Tibial artery (tissue), 4 donors: ENCODE measurements at regions not wholly inside any gene's neighbourhood (a gene's known extent, or its start where the extent isn't known, plus 50 kb on each side); places are given as distances from the start of the nearest gene placed in this dataset.

ENCODE experiments used
- DNase-seq, 2 donors: peaks; one replicate each; pipeline ENCODE4 v3.0.0-alpha.2; 2019
- H3K27ac ChIP-seq, 2 donors: fragments of 200-600 bp; sonication (generic) in 1 of 2; 1 replicate in 1 of 2; 2 replicates in 1 of 2; pipeline ENCODE4 v1.5.1; 2018 to 2019; ENCODE audit warnings: mild to moderate bottlenecking in 1 of 2
- H3K27me3 ChIP-seq, 2 donors: fragments of 200-600 bp; sonication (generic) in 1 of 2; one replicate each; pipeline versions ENCODE4 v1.5.1 to v1.6.0; 2016 to 2019
- H3K36me3 ChIP-seq, 3 donors: fragments of 200-600 bp; sonication (generic) in 2 of 3; one replicate each; pipeline ENCODE4 v1.5.1; 2016 to 2019; ENCODE audit warnings: mild to moderate bottlenecking in 2 of 3
- H3K4me1 ChIP-seq, 4 donors: fragments of 200-600 bp; sonication (generic) in 2 of 4; 1 replicate in 3 of 4; 2 replicates in 1 of 4; pipeline ENCODE4 v1.5.1; 2016 to 2019
- H3K4me3 ChIP-seq, 2 donors: fragments of 200-600 bp; sonication (generic) in 1 of 2; 1 replicate in 1 of 2; 2 replicates in 1 of 2; pipeline ENCODE4 v1.5.1; 2018 to 2019; ENCODE audit warnings: mild to moderate bottlenecking in 2 of 2
- H3K9me3 ChIP-seq, 3 donors: fragments of 200-600 bp; sonication (generic) in 1 of 3; one replicate each; pipeline ENCODE4 v1.5.1; 2016 to 2019
- intact Hi-C: fragments of 100-400 bp; cut with DNase I; formaldehyde crosslinking; loops from one replicate; pipeline ENCODE4 v1.15.0; 2023; ENCODE audit warnings: low total_unique reads
- TF ChIP-seq, protein P1 (sequence below), 2 experiments: fragments of 200-600 bp in 1 of 2; fragments of 450-650 bp in 1 of 2; IDR thresholded peaks; one replicate each; pipeline ENCODE4 v1.5.1; 2017 to 2019; ENCODE audit warnings: antibody characterized with exemption in 2 of 2, mild to moderate bottlenecking in 1 of 2, moderate library complexity in 1 of 2

DNA sequence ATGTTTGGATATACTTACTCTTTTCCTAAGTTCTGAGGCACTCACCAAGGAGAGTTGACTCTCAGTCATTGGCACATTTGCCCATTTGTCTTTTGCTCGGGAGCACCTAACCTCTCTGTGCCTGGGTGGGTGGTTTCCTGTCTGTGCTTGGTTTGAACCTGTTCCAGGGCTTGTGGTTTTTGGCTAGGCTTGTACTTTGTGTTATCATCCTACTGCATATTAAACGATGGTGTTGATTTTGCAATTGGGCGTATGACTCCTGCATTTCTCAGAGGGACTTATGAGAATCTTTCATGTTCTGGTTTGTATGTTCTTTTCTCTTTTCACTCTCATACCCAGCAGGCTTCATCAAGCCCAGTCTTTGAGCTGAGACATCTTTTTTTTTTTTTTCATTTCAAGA lies 161.7 kb downstream of the BTC start:
- TF ChIP-seq, protein P1, sequence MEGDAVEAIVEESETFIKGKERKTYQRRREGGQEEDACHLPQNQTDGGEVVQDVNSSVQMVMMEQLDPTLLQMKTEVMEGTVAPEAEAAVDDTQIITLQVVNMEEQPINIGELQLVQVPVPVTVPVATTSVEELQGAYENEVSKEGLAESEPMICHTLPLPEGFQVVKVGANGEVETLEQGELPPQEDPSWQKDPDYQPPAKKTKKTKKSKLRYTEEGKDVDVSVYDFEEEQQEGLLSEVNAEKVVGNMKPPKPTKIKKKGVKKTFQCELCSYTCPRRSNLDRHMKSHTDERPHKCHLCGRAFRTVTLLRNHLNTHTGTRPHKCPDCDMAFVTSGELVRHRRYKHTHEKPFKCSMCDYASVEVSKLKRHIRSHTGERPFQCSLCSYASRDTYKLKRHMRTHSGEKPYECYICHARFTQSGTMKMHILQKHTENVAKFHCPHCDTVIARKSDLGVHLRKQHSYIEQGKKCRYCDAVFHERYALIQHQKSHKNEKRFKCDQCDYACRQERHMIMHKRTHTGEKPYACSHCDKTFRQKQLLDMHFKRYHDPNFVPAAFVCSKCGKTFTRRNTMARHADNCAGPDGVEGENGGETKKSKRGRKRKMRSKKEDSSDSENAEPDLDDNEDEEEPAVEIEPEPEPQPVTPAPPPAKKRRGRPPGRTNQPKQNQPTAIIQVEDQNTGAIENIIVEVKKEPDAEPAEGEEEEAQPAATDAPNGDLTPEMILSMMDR (IDR thresholded peaks at IDR 0.05), result no peak
- DNase-seq, result peak; percentile 36 to 57
- Histone ChIP-seq H3K4me3 (no peak overlapping the region), H3K27me3 (no peaks in the 10 kb centered on the region), H3K9me3 (no peaks in the 10 kb centered on the region), H3K27ac (no peak overlapping the region), H3K4me1 (peaks cover 0 to 4% (median 0%) of the 10 kb centered on the region in 4 donors), H3K36me3 (no peaks in the 10 kb centered on the region)
- intact Hi-C loops, result no loop called here

GRCh38 chr4:74635074-74635473 lies 159.2 kb downstream of the BTC start:
- TF ChIP-seq, protein P1 (IDR thresholded peaks at IDR 0.05), result no peak
- H3K4me3 ChIP-seq, result no peak overlapping the region
- H3K36me3 ChIP-seq, result no peaks in the 10 kb centered on the region
- DNase-seq, result no peak
- H3K9me3 ChIP-seq, result no peaks in the 10 kb centered on the region
- intact Hi-C loops, result no loop called here
- H3K27me3 ChIP-seq, result no peaks in the 10 kb centered on the region
- H3K4me1 ChIP-seq, result peaks cover 0 to 4% (median 1%) of the 10 kb centered on the region in 4 donors
- H3K27ac ChIP-seq, result no peak overlapping the region

GRCh38 chr4:74635490-74636123 lies 158.7 kb downstream of the BTC start:
- TF ChIP-seq, protein P1 (IDR thresholded peaks at IDR 0.05), result no peak
- Histone ChIP-seq H3K4me3 (no peak overlapping the region), H3K27me3 (no peaks in the 10 kb centered on the region), H3K27ac (no peak overlapping the region), H3K9me3 (no peaks in the 10 kb centered on the region), H3K36me3 (no peaks in the 10 kb centered on the region), H3K4me1 (peaks cover 0 to 5% (median 2%) of the 10 kb centered on the region in 4 donors)
- no peak for DNase-seq
- intact Hi-C loops, result no loop called here

DNA sequence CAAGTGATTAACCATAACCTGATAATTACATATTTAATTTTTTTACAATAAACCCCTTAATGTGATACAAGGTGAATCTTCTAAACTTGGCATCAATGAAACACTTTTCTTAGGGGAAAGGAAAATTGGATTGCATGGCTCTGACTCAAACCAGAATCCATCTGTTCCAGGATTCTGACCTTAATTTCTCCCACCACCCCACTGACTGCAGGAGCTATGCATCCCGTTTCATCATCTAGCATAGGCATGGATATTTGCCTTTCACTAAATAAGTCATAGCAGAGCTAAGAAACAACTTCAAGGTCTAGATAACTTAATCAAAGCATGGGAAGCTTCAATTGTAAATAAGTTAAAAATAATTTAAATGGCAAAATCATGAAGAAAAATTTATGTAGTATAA lies 156.3 kb downstream of the BTC start:
- Histone ChIP-seq H3K4me1 (peaks cover 0 to 5% (median 0%) of the 10 kb centered on the region in 4 donors), H3K36me3 (no peaks in the 10 kb centered on the region), H3K9me3 (no peaks in the 10 kb centered on the region), H3K27me3 (no peaks in the 10 kb centered on the region), H3K27ac (no peak overlapping the region), H3K4me3 (no peak overlapping the region)
- no peak for DNase-seq
- intact Hi-C loops, result no loop called here
- TF ChIP-seq, protein P1 (IDR thresholded peaks at IDR 0.05), result no peak

- Histone ChIP-seq H3K4me1 (peaks cover 0 to 5% (median 0%) of the 10 kb centered on the region in 4 donors), H3K27me3 (no peaks in the 10 kb centered on the region), H3K9me3 (no peaks in the 10 kb centered on the region), H3K36me3 (no peaks in the 10 kb centered on the region), H3K27ac (no peak overlapping the region), H3K4me3 (no peak overlapping the region)
- no peak for DNase-seq
- TF ChIP-seq, protein P1 (IDR thresholded peaks at IDR 0.05), result no peak
- intact Hi-C loops, result no loop called here
These were observed 155.6 kb downstream of the BTC start for GRCh38 chr4:74638689-74639088.
